OCI-LY1 (cell line): ENCODE measurements at regions not wholly inside any gene's neighbourhood (a gene's known extent, or its start where the extent isn't known, plus 50 kb on each side); places are given as distances from the start of the nearest gene placed in this dataset.

Source experiments
- H2AFZ ChIP-seq: fragments of 200-600 bp; sonication (generic), shearing (Covaris generic); 2 replicates; pipeline ENCODE4 v1.6.0; 2014; ENCODE audit warnings: antibody characterized with exemption, mild to moderate bottlenecking, low read length
- H3F3A ChIP-seq: fragments of 200-600 bp; sonication (generic), shearing (Covaris generic); 2 replicates; pipeline ENCODE4 v1.6.0; 2014; ENCODE audit warnings: mild to moderate bottlenecking, antibody characterized with exemption, low read length, moderate library complexity; ENCODE audit not compliant: insufficient read depth
- H3K27ac ChIP-seq: fragments of 200-600 bp; sonication (generic); 2 replicates; pipeline ENCODE4 v1.5.1; 2014; ENCODE audit warnings: low read length, mixed run types, mild to moderate bottlenecking, low read depth; ENCODE audit not compliant: poor library complexity, severe bottlenecking
- H3K27me3 ChIP-seq: fragments of 200-600 bp; sonication (generic); 2 replicates; pipeline ENCODE4 v1.6.0; 2014; ENCODE audit warnings: antibody characterized with exemption, mild to moderate bottlenecking, low read length, moderate library complexity; ENCODE audit not compliant: insufficient read depth
- H3K36me3 ChIP-seq: fragments of 200-600 bp; sonication (generic); 2 replicates; pipeline ENCODE4 v1.6.1; 2014; ENCODE audit warnings: mild to moderate bottlenecking, antibody characterized with exemption, low read length, moderate library complexity, mixed read lengths; ENCODE audit not compliant: insufficient read depth
- H3K4me1 ChIP-seq: fragments of 200-600 bp; sonication (generic); 2 replicates; pipeline ENCODE4 v1.5.1; 2014; ENCODE audit warnings: mild to moderate bottlenecking, low read length, moderate library complexity; ENCODE audit not compliant: insufficient read depth, severe bottlenecking
- H3K4me2 ChIP-seq: fragments of 200-600 bp; sonication (generic), shearing (Covaris generic); 2 replicates; pipeline ENCODE4 v1.6.1; 2014; ENCODE audit warnings: low read length
- H3K4me3 ChIP-seq: fragments of 200-600 bp; sonication (generic); 2 replicates; pipeline ENCODE4 v1.5.1; 2014; ENCODE audit warnings: low read length, low read depth, mild to moderate bottlenecking, mixed read lengths; ENCODE audit not compliant: poor library complexity, severe bottlenecking
- H3K79me2 ChIP-seq: fragments of 200-600 bp; shearing (Covaris generic); 2 replicates; pipeline ENCODE4 v1.6.1; 2016; ENCODE audit warnings: mixed run types, low read length, mixed read lengths; ENCODE audit not compliant: insufficient read depth
- H3K9ac ChIP-seq: fragments of 200-600 bp; sonication (generic), shearing (Covaris generic); 2 replicates; pipeline ENCODE4 v1.6.1; 2014; ENCODE audit warnings: mild to moderate bottlenecking, low read length, mixed read lengths
- H3K9me2 ChIP-seq: fragments of 200-600 bp; sonication (generic), shearing (Covaris generic); 2 replicates; pipeline ENCODE4 v1.6.1; 2014; ENCODE audit warnings: low read depth, mild to moderate bottlenecking, low read length, mixed read lengths
- H3K9me3 ChIP-seq: fragments of 200-600 bp; shearing (Covaris generic); 2 replicates; pipeline ENCODE4 v1.6.1; 2014; ENCODE audit warnings: low read length, mixed read lengths
- H4K20me1 ChIP-seq: fragments of 200-600 bp; sonication (generic), shearing (Covaris generic); 2 replicates; pipeline ENCODE4 v1.6.0; 2016; ENCODE audit warnings: mild to moderate bottlenecking, low read length; ENCODE audit not compliant: insufficient read depth
- CTCF ChIP-seq: fragments of 200-600 bp; sonication (generic), shearing (Covaris generic); IDR thresholded peaks from 2 replicates; pipeline ENCODE4 v1.5.1; 2017; ENCODE audit warnings: mild to moderate bottlenecking, antibody characterized with exemption, low read length, moderate library complexity, mixed read lengths
- EZH2 ChIP-seq: fragments of 200-600 bp; sonication (generic), shearing (Covaris generic); IDR thresholded peaks from 2 replicates; pipeline ENCODE4 v1.8.0; 2017; ENCODE audit warnings: borderline replicate concordance, mixed run types, mild to moderate bottlenecking, antibody characterized with exemption, low read length, moderate library complexity, mixed read lengths

DNA sequence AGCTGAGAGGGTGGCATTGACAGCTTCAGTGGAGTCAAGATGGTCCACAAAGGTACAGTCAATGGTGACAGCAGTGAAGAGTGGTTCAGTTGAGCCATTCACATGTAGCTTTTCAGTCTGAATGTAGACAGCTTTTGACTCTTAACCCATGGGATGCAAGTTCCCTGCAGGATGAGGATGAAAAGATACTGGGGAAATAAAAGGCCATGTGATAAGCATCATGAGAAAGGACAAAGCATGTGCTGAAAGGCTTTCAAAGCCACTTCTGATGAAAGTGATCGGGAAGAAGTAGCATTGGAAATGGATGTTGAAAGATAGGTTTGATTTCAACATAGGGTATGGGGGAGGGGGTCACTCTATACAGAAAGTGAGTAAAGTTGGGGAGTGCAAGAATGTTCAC is 182.9 kb downstream of the ETS1 start:
- Histone ChIP-seq H3K79me2 (no peaks in the 10 kb centered on the region), H3K9me3 (no peaks in the 10 kb centered on the region), H3K9me2 (no peaks in the 10 kb centered on the region), H3K4me1 (no peaks in the 10 kb centered on the region), H3K36me3 (no peaks in the 10 kb centered on the region), H3F3A (no peaks in the 10 kb centered on the region), H3K9ac (no peak overlapping the region), H3K4me3 (no peak overlapping the region), H2AFZ (no peak overlapping the region), H3K4me2 (no peak overlapping the region), H3K27me3 (no peaks in the 10 kb centered on the region), H3K27ac (no peak overlapping the region), H4K20me1 (no peaks in the 10 kb centered on the region)
- TF ChIP-seq CTCF (no peak), EZH2 (no peak)

DNA sequence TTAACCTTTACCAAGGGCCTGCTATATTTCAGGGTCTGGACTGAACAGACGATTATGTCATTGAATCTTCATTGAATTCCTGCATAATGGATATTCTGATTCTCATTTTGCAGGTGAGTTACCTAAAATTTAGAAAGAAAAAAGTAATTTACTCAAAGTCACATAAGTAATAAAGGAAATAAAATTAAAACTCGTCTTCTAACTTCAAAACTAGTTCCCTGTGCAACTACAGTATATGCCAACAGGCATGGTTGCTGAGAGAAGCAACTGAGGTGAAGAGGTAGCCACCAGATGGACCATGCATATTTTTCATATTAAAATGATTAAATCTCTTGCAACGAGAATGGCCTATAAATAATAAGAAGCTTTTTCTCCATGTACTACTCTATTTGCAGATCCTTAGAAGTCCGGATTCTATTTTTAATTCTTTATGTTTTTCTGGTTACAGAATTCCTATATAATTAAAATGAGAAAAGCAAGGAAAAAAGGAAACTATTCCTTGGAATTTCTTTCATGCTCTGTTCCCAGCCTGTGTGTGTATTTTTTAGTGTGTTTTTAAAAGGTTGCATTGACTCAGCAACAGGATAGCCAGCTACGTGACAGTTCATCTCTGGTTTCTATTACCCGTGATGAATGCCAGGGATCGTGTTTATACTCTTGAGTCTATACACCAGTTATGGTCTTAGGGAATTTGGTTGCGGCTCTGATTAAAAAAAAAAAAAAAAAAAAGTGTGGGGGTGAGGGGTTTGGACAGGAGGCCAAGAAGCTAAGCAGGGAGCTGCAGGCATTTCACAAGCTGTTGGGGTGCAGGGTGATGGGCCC is 186.8 kb downstream of the ETS1 start:
- Histone ChIP-seq H3F3A (no peaks in the 10 kb centered on the region), H3K79me2 (no peaks in the 10 kb centered on the region), H3K9me3 (no peaks in the 10 kb centered on the region), H3K4me3 (no peak overlapping the region), H3K4me2 (no peak overlapping the region), H3K27ac (no peak overlapping the region), H3K36me3 (no peaks in the 10 kb centered on the region), H3K27me3 (no peaks in the 10 kb centered on the region), H3K9ac (no peak overlapping the region), H3K9me2 (no peaks in the 10 kb centered on the region), H3K4me1 (no peaks in the 10 kb centered on the region), H4K20me1 (no peaks in the 10 kb centered on the region), H2AFZ (no peak overlapping the region)
- no peak for TF ChIP-seq EZH2
- TF ChIP-seq CTCF, result no peak

GRCh38 chr11:128399251-128400121 is 187.9 kb downstream of the ETS1 start:
- no peaks in the 10 kb centered on the region for H3F3A ChIP-seq
- no peaks in the 10 kb centered on the region for H4K20me1 ChIP-seq
- H3K27ac ChIP-seq, result no peak overlapping the region
- H3K9me3 ChIP-seq, result no peaks in the 10 kb centered on the region
- no peaks in the 10 kb centered on the region for H3K4me1 ChIP-seq
- no peaks in the 10 kb centered on the region for H3K79me2 ChIP-seq
- no peak for TF ChIP-seq CTCF
- no peak for TF ChIP-seq EZH2
- no peak overlapping the region for H3K4me2 ChIP-seq
- H2AFZ ChIP-seq, result no peak overlapping the region
- H3K9ac ChIP-seq, result no peak overlapping the region
- H3K4me3 ChIP-seq, result no peak overlapping the region
- no peaks in the 10 kb centered on the region for H3K36me3 ChIP-seq
- H3K27me3 ChIP-seq, result no peaks in the 10 kb centered on the region
- H3K9me2 ChIP-seq, result no peaks in the 10 kb centered on the region
